ENCODE measurements at regions not wholly inside any gene's neighbourhood (a gene's known extent, or its start where the extent isn't known, plus 50 kb on each side); places are given as distances from the start of the nearest gene placed in this dataset.

GRCh38 chr10:42924484-42924883, 141.9 kb downstream of the BMS1 start:
- 0 to 96% (median 75%) methylated on average over 2 to 5 of the region's 5 CpGs; no CpG with 5 or more reads in 1 of the 10 experiments for WGBS, 10 experiments
- H3K4me1 ChIP-seq (replicated peaks in 1 of 2) = peaks cover 0 to 6% of the 10 kb centered on the region in 2 donors
- no peak for ATAC-seq (replicated peaks in 6 of 8)
- H3K27ac ChIP-seq = no peak overlapping the region
- in situ Hi-C loops (cut with MboI; ENCODE audit: low pct_unique_long_range_greater_than_20kb in 2 of 9, low sequenced_read_pairs in 9 of 9, unreplicated experiment in 9 of 9) = no loop called here
- H3K4me3 ChIP-seq = no peak overlapping the region

GRCh38 chr10:42926843-42927242, 144.2 kb downstream of the BMS1 start:
- WGBS, 10 experiments = 0 to 45% (median 0%) methylated on average over 1 to 3 of the region's 6 CpGs; no CpG with 5 or more reads in 7 of the 10 experiments
- in situ Hi-C loops (cut with MboI; ENCODE audit: low pct_unique_long_range_greater_than_20kb in 2 of 9, low sequenced_read_pairs in 9 of 9, unreplicated experiment in 9 of 9) = loop anchor here in 1 of 9 experiments (25.0 kb wide), 1 partner anchor 110 kb away; no protein-coding TSS in a partner anchor
- H3K4me3 ChIP-seq = no peak overlapping the region
- H3K27ac ChIP-seq = no peak overlapping the region
- H3K4me1 ChIP-seq (replicated peaks in 1 of 2) = peaks cover 0 to 6% of the 10 kb centered on the region in 2 donors
- ATAC-seq (replicated peaks in 6 of 8) = peak; percentile 70 to 99 (median 98)

- no peak overlapping the region for H3K4me3 ChIP-seq
- in situ Hi-C loops (cut with MboI; ENCODE audit: low pct_unique_long_range_greater_than_20kb in 2 of 9, low sequenced_read_pairs in 9 of 9, unreplicated experiment in 9 of 9) = loop anchor here in 1 of 9 experiments (25.0 kb wide), 1 partner anchor 109 kb away; no protein-coding TSS in a partner anchor
- H3K4me1 ChIP-seq (replicated peaks in 1 of 2) = peaks cover 0 to 8% of the 10 kb centered on the region in 2 donors
- ATAC-seq (replicated peaks in 6 of 8) = no peak
- H3K27ac ChIP-seq = no peak overlapping the region
- 40% methylated on average over 3 of the region's 9 CpGs; no CpG with 5 or more reads in 9 of the 10 experiments for WGBS, 10 experiments
These were observed 145.5 kb downstream of the BMS1 start for GRCh38 chr10:42928064-42928463.

GRCh38 chr10:42929236-42929635, 146.6 kb downstream of the BMS1 start:
- no peak overlapping the region for H3K4me3 ChIP-seq
- H3K27ac ChIP-seq = no peak overlapping the region
- ATAC-seq (replicated peaks in 6 of 8) = no peak
- H3K4me1 ChIP-seq (replicated peaks in 1 of 2) = peaks cover 0 to 18% of the 10 kb centered on the region in 2 donors
- in situ Hi-C loops (cut with MboI; ENCODE audit: low pct_unique_long_range_greater_than_20kb in 2 of 9, low sequenced_read_pairs in 9 of 9, unreplicated experiment in 9 of 9) = loop anchor here in 1 of 9 experiments (25.0 kb wide), 1 partner anchor 108 kb away; no protein-coding TSS in a partner anchor
- 0 to 100% (median 72%) methylated on average over 1 to 4 of the region's 4 CpGs for WGBS, 10 experiments

- Histone ChIP-seq H3K4me1 (replicated peaks in 1 of 2) (peaks cover 0 to 20% of the 10 kb centered on the region in 2 donors), H3K27ac (no peak overlapping the region), H3K4me3 (no peak overlapping the region)
- WGBS, 10 experiments = 0 to 100% (median 78%) methylated on average over 1 to 5 of the region's 8 CpGs; no CpG with 5 or more reads in 2 of the 10 experiments
- in situ Hi-C loops (cut with MboI; ENCODE audit: low pct_unique_long_range_greater_than_20kb in 2 of 9, low sequenced_read_pairs in 9 of 9, unreplicated experiment in 9 of 9) = loop anchor here in 1 of 9 experiments (25.0 kb wide), 1 partner anchor 107 kb away; no protein-coding TSS in a partner anchor
- no peak for ATAC-seq (replicated peaks in 6 of 8)
These were observed 146.9 kb upstream of the RET start for GRCh38 chr10:42929993-42930392.

GRCh38 chr10:42930516-42931192, 146.2 kb upstream of the RET start:
- Histone ChIP-seq H3K4me3 (no peak overlapping the region), H3K27ac (no peak overlapping the region), H3K4me1 (replicated peaks in 1 of 2) (peaks cover 0 to 20% of the 10 kb centered on the region in 2 donors)
- 17 to 86% (median 40%) methylated on average over 1 to 2 of the region's 11 CpGs; no CpG with 5 or more reads in 7 of the 10 experiments for WGBS, 10 experiments
- no peak for ATAC-seq (replicated peaks in 6 of 8)
- in situ Hi-C loops (cut with MboI; ENCODE audit: low pct_unique_long_range_greater_than_20kb in 2 of 9, low sequenced_read_pairs in 9 of 9, unreplicated experiment in 9 of 9) = loop anchor here in 1 of 9 experiments (25.0 kb wide), 1 partner anchor 107 kb away; no protein-coding TSS in a partner anchor

- no peak for ATAC-seq (replicated peaks in 6 of 8)
- H3K4me1 ChIP-seq (replicated peaks in 1 of 2) = peaks cover 0 to 14% of the 10 kb centered on the region in 2 donors
- WGBS, 10 experiments = 83 to 100% (median 85%) methylated on average over 1 to 11 of the region's 12 CpGs; no CpG with 5 or more reads in 7 of the 10 experiments
- H3K4me3 ChIP-seq = no peak overlapping the region
- in situ Hi-C loops (cut with MboI; ENCODE audit: low pct_unique_long_range_greater_than_20kb in 2 of 9, low sequenced_read_pairs in 9 of 9, unreplicated experiment in 9 of 9) = loop anchor here in 1 of 9 experiments (25.0 kb wide), 1 partner anchor 105 kb away; no protein-coding TSS in a partner anchor
- H3K27ac ChIP-seq = no peak overlapping the region
These were observed 144.8 kb upstream of the RET start for GRCh38 chr10:42932116-42932515.

GRCh38 chr10:42932735-42933447, 144.0 kb upstream of the RET start:
- WGBS, 10 experiments = 3 to 30% (median 7%) methylated on average over 2 to 11 of the region's 45 CpGs; no CpG with 5 or more reads in 7 of the 10 experiments

GRCh38 chr10:42933448-42934340, 143.2 kb upstream of the RET start:
- WGBS, 10 experiments = 10 to 50% (median 30%) methylated on average over 2 to 18 of the region's 57 CpGs; no CpG with 5 or more reads in 6 of the 10 experiments
- no peak overlapping the region for H3K27ac ChIP-seq
- in situ Hi-C loops (cut with MboI; ENCODE audit: low pct_unique_long_range_greater_than_20kb in 2 of 9, low sequenced_read_pairs in 9 of 9, unreplicated experiment in 9 of 9) = loop anchor here in 1 of 9 experiments (25.0 kb wide), 1 partner anchor 104 kb away; no protein-coding TSS in a partner anchor
- peak in 7 of 8 experiments; percentile 28 to 83 (median 64) for ATAC-seq (replicated peaks in 6 of 8)
- peak overlapping the region in 1 of 5 donors; percentile 31 for H3K4me3 ChIP-seq
- H3K4me1 ChIP-seq (replicated peaks in 1 of 2) = peaks cover 0 to 14% of the 10 kb centered on the region in 2 donors

More at GRCh38 chr10:42932735-42933447, 144.0 kb upstream of the RET start:
- Histone ChIP-seq H3K4me1 (replicated peaks in 1 of 2) (peaks cover 0 to 14% of the 10 kb centered on the region in 2 donors), H3K27ac (no peak overlapping the region), H3K4me3 (peak overlapping the region in 2 of 5 donors; percentile 18 to 31)
- in situ Hi-C loops (cut with MboI; ENCODE audit: low pct_unique_long_range_greater_than_20kb in 2 of 9, low sequenced_read_pairs in 9 of 9, unreplicated experiment in 9 of 9) = loop anchor here in 1 of 9 experiments (25.0 kb wide), 1 partner anchor 104 kb away; no protein-coding TSS in a partner anchor
- ATAC-seq (replicated peaks in 6 of 8) = peak; percentile 18 to 84 (median 61)

GRCh38 chr10:42934351-42934811, 142.5 kb upstream of the RET start:
- no peak overlapping the region for H3K4me3 ChIP-seq
- WGBS, 10 experiments = 13 to 100% (median 69%) methylated on average over 1 to 5 of the region's 8 CpGs; no CpG with 5 or more reads in 7 of the 10 experiments
- in situ Hi-C loops (cut with MboI; ENCODE audit: low pct_unique_long_range_greater_than_20kb in 2 of 9, low sequenced_read_pairs in 9 of 9, unreplicated experiment in 9 of 9) = loop anchor here in 1 of 9 experiments (25.0 kb wide), 1 partner anchor 103 kb away; no protein-coding TSS in a partner anchor
- peaks cover 0 to 14% of the 10 kb centered on the region in 2 donors for H3K4me1 ChIP-seq (replicated peaks in 1 of 2)
- no peak overlapping the region for H3K27ac ChIP-seq
- ATAC-seq (replicated peaks in 6 of 8) = peak in 1 of 8 experiments; percentile 3

- in situ Hi-C loops (cut with MboI; ENCODE audit: low pct_unique_long_range_greater_than_20kb in 2 of 9, low sequenced_read_pairs in 9 of 9, unreplicated experiment in 9 of 9) = loop anchor here in 1 of 9 experiments (25.0 kb wide), 1 partner anchor 102 kb away; no protein-coding TSS in a partner anchor
- WGBS, 10 experiments = 0 to 100% (median 60%) methylated on average over 1 to 3 of the region's 3 CpGs; no CpG with 5 or more reads in 3 of the 10 experiments
- no peak overlapping the region for H3K27ac ChIP-seq
- peaks cover 0 to 14% of the 10 kb centered on the region in 2 donors for H3K4me1 ChIP-seq (replicated peaks in 1 of 2)
- ATAC-seq (replicated peaks in 6 of 8) = no peak
- no peak overlapping the region for H3K4me3 ChIP-seq
These were observed 142.0 kb upstream of the RET start for GRCh38 chr10:42934842-42935241.
